ENCODE measurements at regions not wholly inside any gene's neighbourhood (a gene's known extent, or its start where the extent isn't known, plus 50 kb on each side); places are given as distances from the start of the nearest gene placed in this dataset.

- Histone ChIP-seq H3K4me3 (ENCODE audit: control extremely low read depth in 1 of 5, extremely low read depth in 1 of 5, insufficient read depth in 1 of 5, low read depth in 2 of 5, low read length in 4 of 5) (no peak overlapping the region), H3K9ac (ENCODE audit: low read length) (no peak overlapping the region), H3K4me2 (replicated peaks; ENCODE audit: low read depth, low read length, poor library complexity, severe bottlenecking) (no peak overlapping the region), H3K4me1 (ENCODE audit: control insufficient read depth in 2 of 2, insufficient read depth in 2 of 2, low read length in 2 of 2) (no peaks in the 10 kb centered on the region), H3K27me3 (replicated peaks in 1 of 4; ENCODE audit: control extremely low read depth in 1 of 4, control insufficient read depth in 3 of 4, insufficient read depth in 4 of 4, low read length in 3 of 4) (no peaks in the 10 kb centered on the region), H3K36me3 (replicated peaks in 1 of 2; ENCODE audit: control extremely low read depth in 1 of 2, control insufficient read depth in 1 of 2, extremely low read depth in 1 of 2, insufficient read depth in 2 of 2, low read length in 1 of 2) (no peaks in the 10 kb centered on the region), H2AFZ (ENCODE audit: insufficient read depth, low read depth, low read length, poor library complexity, severe bottlenecking) (no peak overlapping the region), H3K9me3 (ENCODE audit: control extremely low read depth in 1 of 3, control insufficient read depth in 2 of 3, insufficient read depth in 1 of 3, low read length in 2 of 3) (no peaks in the 10 kb centered on the region), H3K79me2 (ENCODE audit: control insufficient read depth, insufficient read depth, low read length) (no peaks in the 10 kb centered on the region), H3K27ac (ENCODE audit: low read length in 2 of 2) (no peak overlapping the region), H4K20me1 (ENCODE audit: control insufficient read depth, insufficient read depth, low read length, poor library complexity, severe bottlenecking) (no peaks in the 10 kb centered on the region)
- no peaks in the 10 kb centered on the region for H3K27me3 Mint-ChIP-seq
- H3K9me3 Mint-ChIP-seq (ENCODE audit: insufficient read depth), result no peaks in the 10 kb centered on the region
- no peak for ATAC-seq (ENCODE audit: low read depth)
- no CpG with 5 or more reads among the region's 1 CpG for WGBS (ENCODE audit: insufficient coverage)
- intact Hi-C loops (cut with micrococcal nuclease), result no loop called here
- TF ChIP-seq CTCF (IDR thresholded peaks at IDR 0.05), result no peak
- TF ChIP-seq EZH2 (IDR thresholded peaks at IDR 0.05; ENCODE audit: borderline replicate concordance, insufficient read depth, low read depth, low read length, poor library complexity, severe bottlenecking), result no peak
- no peak overlapping the region for H3K27ac Mint-ChIP-seq
- ChIA-PET POLR2A (no interaction called here), CTCF (no interaction called here)
- no peak overlapping the region for H3K4me3 Mint-ChIP-seq
- peaks cover 3% of the 10 kb centered on the region for H3K4me1 Mint-ChIP-seq
- DNase-seq, result no peak
These were observed 357.4 kb upstream of the SLC39A10 start for GRCh38 chr2:195299600-195299999.

GRCh38 chr2:195296490-195296889 lies 360.5 kb upstream of the SLC39A10 start:
- POLR2A ChIA-PET, result no interaction called here
- Histone ChIP-seq H3K79me2 (ENCODE audit: control insufficient read depth, insufficient read depth, low read length) (no peaks in the 10 kb centered on the region), H4K20me1 (ENCODE audit: control insufficient read depth, insufficient read depth, low read length, poor library complexity, severe bottlenecking) (no peaks in the 10 kb centered on the region), H3K9ac (ENCODE audit: low read length) (no peak overlapping the region), H3K4me3 (ENCODE audit: control extremely low read depth in 1 of 5, extremely low read depth in 1 of 5, insufficient read depth in 1 of 5, low read depth in 2 of 5, low read length in 4 of 5) (no peak overlapping the region), H3K4me1 (ENCODE audit: control insufficient read depth in 2 of 2, insufficient read depth in 2 of 2, low read length in 2 of 2) (no peaks in the 10 kb centered on the region), H3K36me3 (replicated peaks in 1 of 2; ENCODE audit: control extremely low read depth in 1 of 2, control insufficient read depth in 1 of 2, extremely low read depth in 1 of 2, insufficient read depth in 2 of 2, low read length in 1 of 2) (no peaks in the 10 kb centered on the region), H3K4me2 (replicated peaks; ENCODE audit: low read depth, low read length, poor library complexity, severe bottlenecking) (no peak overlapping the region), H3K27me3 (replicated peaks in 1 of 4; ENCODE audit: control extremely low read depth in 1 of 4, control insufficient read depth in 3 of 4, insufficient read depth in 4 of 4, low read length in 3 of 4) (no peaks in the 10 kb centered on the region), H2AFZ (ENCODE audit: insufficient read depth, low read depth, low read length, poor library complexity, severe bottlenecking) (no peak overlapping the region), H3K27ac (ENCODE audit: low read length in 2 of 2) (no peak overlapping the region), H3K9me3 (ENCODE audit: control extremely low read depth in 1 of 3, control insufficient read depth in 2 of 3, insufficient read depth in 1 of 3, low read length in 2 of 3) (no peaks in the 10 kb centered on the region)
- Mint-ChIP-seq H3K9me3 (ENCODE audit: insufficient read depth) (peaks cover 2% of the 10 kb centered on the region), H3K4me1 (no peaks in the 10 kb centered on the region), H3K27me3 (no peaks in the 10 kb centered on the region), H3K27ac (no peak overlapping the region), H3K4me3 (no peak overlapping the region)
- ATAC-seq (ENCODE audit: low read depth), result no peak
- TF ChIP-seq CTCF (IDR thresholded peaks at IDR 0.05) (no peak), EZH2 (IDR thresholded peaks at IDR 0.05; ENCODE audit: borderline replicate concordance, insufficient read depth, low read depth, low read length, poor library complexity, severe bottlenecking) (no peak)
- no peak for DNase-seq
- CTCF ChIA-PET, result no interaction called here
- WGBS (ENCODE audit: insufficient coverage), result 67% methylated on average over 1 of the region's 1 CpG
- intact Hi-C loops (cut with micrococcal nuclease), result no loop called here

Data from B cell (primary cell).